HepG2 (cell line): ENCODE measurements at regions not wholly inside any gene's neighbourhood (a gene's known extent, or its start where the extent isn't known, plus 50 kb on each side); places are given as distances from the start of the nearest gene placed in this dataset.

Experiments used
- ATAC-seq: fragments of 200-7000 bp; cut with Tn5 transposase; 3 replicates; pipeline ENCODE4 v1.9.1; 2020; ENCODE audit warnings: mild to moderate bottlenecking, moderate library complexity
- BruUV-seq: library from RNA; stranded (reverse); fragments of 400-500 nt; replicated peaks from 2 replicates; lab custom pipeline; 2021; lab: Mats Ljungman, UMichigan
- CTCF ChIA-PET: fragments of 300-600 bp; formaldehyde crosslinking; extraction: SDS; loops from one replicate; lab custom pipeline; 2021; ENCODE audit warnings: low total read pairs, inconsistent platforms, low intra/inter-chr PET ratio; lab: Yijun Ruan, JAX
- POLR2A ChIA-PET: fragments of 350-600 bp; sonication (Branson Sonifier 250); formaldehyde crosslinking; loops from one replicate; lab custom pipeline; 2020; ENCODE audit warnings: antibody characterized with exemption, inconsistent platforms; lab: Yijun Ruan, JAX
- DNase-seq: peaks from one replicate; pipeline ENCODE4 v3.0.0-alpha.2; 2015; ENCODE audit warnings: low spot score
- FAIRE-seq: peaks from 3 replicates; lab custom pipeline; 2011; peaks lifted over from hg19 to GRCh38; lab: Jason Lieb, UNC
- H2AFZ ChIP-seq: one replicate; pipeline ENCODE4 v1.6.1; 2011; ENCODE audit warnings: low read length, inconsistent platforms
- H3K27ac ChIP-seq: fragments of 300-600 bp; 3 replicates; pipeline ENCODE4 v1.8.0; 2011; ENCODE audit warnings: mixed run types, mild to moderate bottlenecking, mixed read lengths, low read length, inconsistent platforms; ENCODE audit not compliant: insufficient read depth; ENCODE audit errors: extremely low read length
- H3K27me3 ChIP-seq, 2 experiments: fragments of 200-600 bp in 1 of 2; 2 replicates in 1 of 2; 3 replicates in 1 of 2; pipeline versions ENCODE4 v1.6.0 to v1.8.0; 2011; ENCODE audit warnings: low read length in 2 of 2, mild to moderate bottlenecking in 2 of 2, moderate library complexity in 2 of 2, inconsistent platforms in 1 of 2; ENCODE audit not compliant: insufficient read depth in 2 of 2, control insufficient read depth in 1 of 2
- H3K36me3 ChIP-seq, 2 experiments: fragments of 200-600 bp in 1 of 2; replicated peaks in 1 of 2; 2 replicates in 1 of 2; 3 replicates in 1 of 2; pipeline versions ENCODE4 v1.5.1 to v1.8.0; 2011; ENCODE audit warnings: low read length in 2 of 2, inconsistent platforms in 1 of 2; ENCODE audit not compliant: insufficient read depth in 2 of 2, control insufficient read depth in 1 of 2
- H3K4me1 ChIP-seq: 2 replicates; pipeline ENCODE4 v1.5.1; 2012; ENCODE audit warnings: low read length, inconsistent platforms; ENCODE audit not compliant: insufficient read depth
- H3K4me2 ChIP-seq: 2 replicates; pipeline ENCODE4 v1.6.0; 2011; ENCODE audit warnings: low read depth, low read length, inconsistent platforms
- H3K4me3 ChIP-seq, 3 experiments: fragments of 200-600 bp in 1 of 3; sonication (generic), shearing (Covaris generic) in 1 of 3; replicated peaks in 1 of 3; 2 replicates each; pipeline ENCODE4 v1.5.1; 2011 to 2016; ENCODE audit warnings: low read length in 3 of 3, inconsistent platforms in 2 of 3, low read depth in 2 of 3, mild to moderate bottlenecking in 2 of 3, control low read depth in 1 of 3, mixed read lengths in 1 of 3; ENCODE audit not compliant: insufficient read depth in 1 of 3
- H3K79me2 ChIP-seq: one replicate; pipeline ENCODE4 v1.6.1; 2011; ENCODE audit warnings: low read length, inconsistent platforms; ENCODE audit not compliant: insufficient read depth
- H3K9ac ChIP-seq: 2 replicates; pipeline ENCODE4 v1.6.0; 2011; ENCODE audit warnings: mild to moderate bottlenecking, low read depth, low read length, inconsistent platforms; ENCODE audit not compliant: insufficient read depth
- H3K9me3 ChIP-seq: 2 replicates; pipeline ENCODE4 v1.5.1; 2012; ENCODE audit warnings: mild to moderate bottlenecking, low read length
- H4K20me1 ChIP-seq: 2 replicates; pipeline ENCODE4 v1.6.0; 2011; ENCODE audit warnings: inconsistent platforms, mild to moderate bottlenecking, low read length, moderate library complexity; ENCODE audit not compliant: insufficient read depth
- ATF7 ChIP-seq, 2 experiments: fragments of 450-650 bp in 1 of 2; sonication (generic) in 1 of 2; formaldehyde crosslinking in 1 of 2; IDR thresholded peaks; 2 replicates each; pipeline versions ENCODE4 v1.4.0 to v1.6.1; 2016 to 2020; ENCODE audit warnings: antibody characterized with exemption in 1 of 2, mild to moderate bottlenecking in 1 of 2, missing genetic modification reagents in 1 of 2
- GPBP1L1 ChIP-seq: sonication (generic); formaldehyde crosslinking; IDR thresholded peaks from 2 replicates; pipeline ENCODE4 v1.5.0; 2020; ENCODE audit warnings: mild to moderate bottlenecking, missing genetic modification reagents
- SIX4 ChIP-seq: sonication (generic); formaldehyde crosslinking; IDR thresholded peaks from 2 replicates; pipeline ENCODE4 v1.4.0; 2020; ENCODE audit warnings: missing genetic modification reagents
- ZNF10 ChIP-seq: sonication (generic); formaldehyde crosslinking; IDR thresholded peaks from 2 replicates; pipeline ENCODE4 v1.4.0; 2020; ENCODE audit warnings: mild to moderate bottlenecking, low read depth, missing genetic modification reagents, borderline replicate concordance
- ZNF333 ChIP-seq: sonication (generic); formaldehyde crosslinking; IDR thresholded peaks from 2 replicates; pipeline ENCODE4 v1.4.0; 2020; ENCODE audit warnings: mild to moderate bottlenecking, missing genetic modification reagents, borderline replicate concordance
- ZNF33A ChIP-seq: sonication (generic); formaldehyde crosslinking; IDR thresholded peaks from 2 replicates; pipeline ENCODE4 v1.5.1; 2020; ENCODE audit warnings: missing genetic modification reagents, mild to moderate bottlenecking, moderate library complexity, borderline replicate concordance
- ZNF350 ChIP-seq: sonication (generic); formaldehyde crosslinking; IDR thresholded peaks from 2 replicates; pipeline ENCODE4 v1.4.0; 2020; ENCODE audit warnings: mild to moderate bottlenecking, low read depth, missing genetic modification reagents, borderline replicate concordance
- ZNF558 ChIP-seq: sonication (generic); formaldehyde crosslinking; IDR thresholded peaks from 2 replicates; pipeline ENCODE4 v1.9.0; 2022; ENCODE audit warnings: mild to moderate bottlenecking, missing genetic modification reagents, borderline replicate concordance
- ZNF776 ChIP-seq: sonication (generic); formaldehyde crosslinking; IDR thresholded peaks from 2 replicates; pipeline ENCODE4 v1.4.0; 2020; ENCODE audit warnings: mild to moderate bottlenecking, missing genetic modification reagents
- in situ Hi-C: cut with HindIII; loops from 2 replicates; pipeline ENCODE4 v1.10.0; 2017; ENCODE audit warnings: low pct_unique_long_range_greater_than_20kb; ENCODE audit not compliant: extremely low pct_ligation_motif_present
- intact Hi-C: fragments of 100-400 bp; cut with micrococcal nuclease; formaldehyde crosslinking; loops from one replicate; pipeline ENCODE4 v1.10.0; 2022; ENCODE audit not compliant: unreplicated experiment
- TF ChIP-seq, protein P1 (sequence below): sonication (generic); formaldehyde crosslinking; IDR thresholded peaks from 2 replicates; pipeline ENCODE4 v1.4.0; 2020; ENCODE audit warnings: missing genetic modification reagents
- TF ChIP-seq, protein P2 (sequence below): sonication (generic); formaldehyde crosslinking; IDR thresholded peaks from 2 replicates; pipeline ENCODE4 v1.4.0; 2020; ENCODE audit warnings: missing genetic modification reagents, borderline replicate concordance

DNA sequence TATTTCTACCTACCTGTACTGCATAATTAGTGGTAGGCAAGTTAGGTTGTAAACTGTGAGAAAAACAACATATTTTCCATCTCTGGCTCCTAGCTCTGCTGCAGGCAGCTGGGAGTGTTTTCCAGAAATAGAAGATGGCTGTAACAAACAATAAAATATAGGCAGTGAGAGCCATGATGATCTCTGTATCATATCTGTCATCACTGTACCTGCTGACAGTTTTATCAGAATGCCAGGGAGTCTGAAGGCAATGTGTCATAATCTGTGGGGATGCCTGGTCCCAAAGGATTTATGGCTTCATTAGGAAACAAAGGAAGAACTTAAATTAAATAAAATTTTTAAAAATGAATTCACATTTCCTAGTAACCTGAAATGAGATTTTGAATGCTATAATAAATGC is 160.9 kb upstream of the SMIM30 start:
- TF ChIP-seq ZNF10 (CRISPR knock-in tag) (no peak), ATF7 (IDR thresholded peaks at IDR 0.05) (no peak), ATF7 (CRISPR knock-in tag; IDR thresholded peaks at IDR 0.05) (no peak), GPBP1L1 (no peak), ZNF333 (CRISPR knock-in tag) (no peak), ZNF776 (CRISPR knock-in tag) (no peak), ZNF350 (CRISPR knock-in tag) (no peak), ZNF33A (CRISPR knock-in tag) (no peak), ZNF558 (CRISPR knock-in tag) (no peak), SIX4 (CRISPR knock-in tag) (no peak)
- TF ChIP-seq, protein P1, sequence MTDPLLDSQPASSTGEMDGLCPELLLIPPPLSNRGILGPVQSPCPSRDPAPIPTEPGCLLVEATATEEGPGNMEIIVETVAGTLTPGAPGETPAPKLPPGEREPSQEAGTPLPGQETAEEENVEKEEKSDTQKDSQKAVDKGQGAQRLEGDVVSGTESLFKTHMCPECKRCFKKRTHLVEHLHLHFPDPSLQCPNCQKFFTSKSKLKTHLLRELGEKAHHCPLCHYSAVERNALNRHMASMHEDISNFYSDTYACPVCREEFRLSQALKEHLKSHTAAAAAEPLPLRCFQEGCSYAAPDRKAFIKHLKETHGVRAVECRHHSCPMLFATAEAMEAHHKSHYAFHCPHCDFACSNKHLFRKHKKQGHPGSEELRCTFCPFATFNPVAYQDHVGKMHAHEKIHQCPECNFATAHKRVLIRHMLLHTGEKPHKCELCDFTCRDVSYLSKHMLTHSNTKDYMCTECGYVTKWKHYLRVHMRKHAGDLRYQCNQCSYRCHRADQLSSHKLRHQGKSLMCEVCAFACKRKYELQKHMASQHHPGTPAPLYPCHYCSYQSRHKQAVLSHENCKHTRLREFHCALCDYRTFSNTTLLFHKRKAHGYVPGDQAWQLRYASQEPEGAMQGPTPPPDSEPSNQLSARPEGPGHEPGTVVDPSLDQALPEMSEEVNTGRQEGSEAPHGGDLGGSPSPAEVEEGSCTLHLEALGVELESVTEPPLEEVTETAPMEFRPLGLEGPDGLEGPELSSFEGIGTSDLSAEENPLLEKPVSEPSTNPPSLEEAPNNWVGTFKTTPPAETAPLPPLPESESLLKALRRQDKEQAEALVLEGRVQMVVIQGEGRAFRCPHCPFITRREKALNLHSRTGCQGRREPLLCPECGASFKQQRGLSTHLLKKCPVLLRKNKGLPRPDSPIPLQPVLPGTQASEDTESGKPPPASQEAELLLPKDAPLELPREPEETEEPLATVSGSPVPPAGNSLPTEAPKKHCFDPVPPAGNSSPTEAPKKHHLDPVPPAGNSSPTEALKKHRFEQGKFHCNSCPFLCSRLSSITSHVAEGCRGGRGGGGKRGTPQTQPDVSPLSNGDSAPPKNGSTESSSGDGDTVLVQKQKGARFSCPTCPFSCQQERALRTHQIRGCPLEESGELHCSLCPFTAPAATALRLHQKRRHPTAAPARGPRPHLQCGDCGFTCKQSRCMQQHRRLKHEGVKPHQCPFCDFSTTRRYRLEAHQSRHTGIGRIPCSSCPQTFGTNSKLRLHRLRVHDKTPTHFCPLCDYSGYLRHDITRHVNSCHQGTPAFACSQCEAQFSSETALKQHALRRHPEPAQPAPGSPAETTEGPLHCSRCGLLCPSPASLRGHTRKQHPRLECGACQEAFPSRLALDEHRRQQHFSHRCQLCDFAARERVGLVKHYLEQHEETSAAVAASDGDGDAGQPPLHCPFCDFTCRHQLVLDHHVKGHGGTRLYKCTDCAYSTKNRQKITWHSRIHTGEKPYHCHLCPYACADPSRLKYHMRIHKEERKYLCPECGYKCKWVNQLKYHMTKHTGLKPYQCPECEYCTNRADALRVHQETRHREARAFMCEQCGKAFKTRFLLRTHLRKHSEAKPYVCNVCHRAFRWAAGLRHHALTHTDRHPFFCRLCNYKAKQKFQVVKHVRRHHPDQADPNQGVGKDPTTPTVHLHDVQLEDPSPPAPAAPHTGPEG (CRISPR knock-in tag), result no peak
- TF ChIP-seq, protein P2, sequence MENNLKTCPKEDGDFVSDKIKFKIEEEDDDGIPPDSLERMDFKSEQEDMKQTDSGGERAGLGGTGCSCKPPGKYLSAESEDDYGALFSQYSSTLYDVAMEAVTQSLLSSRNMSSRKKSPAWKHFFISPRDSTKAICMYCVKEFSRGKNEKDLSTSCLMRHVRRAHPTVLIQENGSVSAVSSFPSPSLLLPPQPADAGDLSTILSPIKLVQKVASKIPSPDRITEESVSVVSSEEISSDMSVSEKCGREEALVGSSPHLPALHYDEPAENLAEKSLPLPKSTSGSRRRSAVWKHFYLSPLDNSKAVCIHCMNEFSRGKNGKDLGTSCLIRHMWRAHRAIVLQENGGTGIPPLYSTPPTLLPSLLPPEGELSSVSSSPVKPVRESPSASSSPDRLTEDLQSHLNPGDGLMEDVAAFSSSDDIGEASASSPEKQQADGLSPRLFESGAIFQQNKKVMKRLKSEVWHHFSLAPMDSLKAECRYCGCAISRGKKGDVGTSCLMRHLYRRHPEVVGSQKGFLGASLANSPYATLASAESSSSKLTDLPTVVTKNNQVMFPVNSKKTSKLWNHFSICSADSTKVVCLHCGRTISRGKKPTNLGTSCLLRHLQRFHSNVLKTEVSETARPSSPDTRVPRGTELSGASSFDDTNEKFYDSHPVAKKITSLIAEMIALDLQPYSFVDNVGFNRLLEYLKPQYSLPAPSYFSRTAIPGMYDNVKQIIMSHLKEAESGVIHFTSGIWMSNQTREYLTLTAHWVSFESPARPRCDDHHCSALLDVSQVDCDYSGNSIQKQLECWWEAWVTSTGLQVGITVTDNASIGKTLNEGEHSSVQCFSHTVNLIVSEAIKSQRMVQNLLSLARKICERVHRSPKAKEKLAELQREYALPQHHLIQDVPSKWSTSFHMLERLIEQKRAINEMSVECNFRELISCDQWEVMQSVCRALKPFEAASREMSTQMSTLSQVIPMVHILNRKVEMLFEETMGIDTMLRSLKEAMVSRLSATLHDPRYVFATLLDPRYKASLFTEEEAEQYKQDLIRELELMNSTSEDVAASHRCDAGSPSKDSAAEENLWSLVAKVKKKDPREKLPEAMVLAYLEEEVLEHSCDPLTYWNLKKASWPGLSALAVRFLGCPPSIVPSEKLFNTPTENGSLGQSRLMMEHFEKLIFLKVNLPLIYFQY (CRISPR knock-in tag), result no peak
- no peaks in the 10 kb centered on the region for H3K79me2 ChIP-seq
- intact Hi-C loops (no loop called here), in situ Hi-C loops (loop anchor here (25.0 kb wide), 1 partner anchor 267 kb away; no protein-coding TSS in a partner anchor)
- FAIRE-seq (no peak), ATAC-seq (no peak), DNase-seq (no peak)
- H3K27me3 ChIP-seq, result no peaks in the 10 kb centered on the region
- BruUV-seq, result no TSS peak
- no peak overlapping the region for H3K4me3 ChIP-seq
- H3K4me1 ChIP-seq, result no peaks in the 10 kb centered on the region
- ChIA-PET POLR2A (no interaction called here), CTCF (no interaction called here)
- no peak overlapping the region for H3K9ac ChIP-seq
- no peak overlapping the region for H3K27ac ChIP-seq
- H3K4me2 ChIP-seq, result no peak overlapping the region
- no peak overlapping the region for H2AFZ ChIP-seq
- no peaks in the 10 kb centered on the region for H3K9me3 ChIP-seq
- no peaks in the 10 kb centered on the region for H3K36me3 ChIP-seq
- H4K20me1 ChIP-seq, result no peaks in the 10 kb centered on the region
